Neural cell (in vitro differentiated cells): ENCODE measurements at regions not wholly inside any gene's neighbourhood (a gene's known extent, or its start where the extent isn't known, plus 50 kb on each side); places are given as distances from the start of the nearest gene placed in this dataset.
A peak's percentile ranks its signal among the peaks of the same experiment; 100 is the strongest.

Experiments used
- H2AFZ ChIP-seq: fragments of 200-600, 300-800 bp; sonication (generic), shearing (Covaris generic); 2 replicates; pipeline ENCODE4 v1.6.0; 2014; ENCODE audit warnings: low read depth, mild to moderate bottlenecking, antibody characterized with exemption, low read length, moderate library complexity
- H3F3A ChIP-seq: fragments of 200-600 bp; shearing (Covaris generic); 2 replicates; pipeline ENCODE4 v1.6.1; 2016; ENCODE audit warnings: mild to moderate bottlenecking, moderate library complexity, mixed read lengths, antibody characterized with exemption, low read length; ENCODE audit not compliant: insufficient read depth, poor library complexity, severe bottlenecking
- H3K27ac ChIP-seq: fragments of 200-600, 300-800 bp; sonication (generic), shearing (Covaris generic); 2 replicates; pipeline ENCODE4 v1.5.1; 2014; ENCODE audit warnings: mild to moderate bottlenecking, low read length, moderate library complexity
- H3K27me3 ChIP-seq: fragments of 300-800, 200-600 bp; sonication (generic), shearing (Covaris generic); 2 replicates; pipeline ENCODE4 v1.6.0; 2014; ENCODE audit warnings: mild to moderate bottlenecking, low read depth, low read length, moderate library complexity; ENCODE audit not compliant: insufficient read depth
- H3K36me3 ChIP-seq: fragments of 300-800, 200-600 bp; sonication (generic), shearing (Covaris generic); 2 replicates; pipeline ENCODE4 v1.5.1; 2014; ENCODE audit warnings: mild to moderate bottlenecking, antibody characterized with exemption, low read length, moderate library complexity; ENCODE audit not compliant: insufficient read depth
- H3K4me2 ChIP-seq: fragments of 300-800, 200-600 bp; sonication (generic), shearing (Covaris generic); 2 replicates; pipeline ENCODE4 v1.6.0; 2014; ENCODE audit warnings: mild to moderate bottlenecking, low read length
- H3K4me3 ChIP-seq: fragments of 300-800, 200-600 bp; sonication (generic), shearing (Covaris generic); 2 replicates; pipeline ENCODE4 v1.5.1; 2014; ENCODE audit warnings: mild to moderate bottlenecking, low read length, moderate library complexity
- H3K79me2 ChIP-seq: fragments of 200-600 bp; shearing (Covaris generic); replicated peaks from 2 replicates; pipeline ENCODE4 v1.6.0; 2014; ENCODE audit warnings: mild to moderate bottlenecking, low read length, moderate library complexity; ENCODE audit not compliant: insufficient read depth
- H3K9ac ChIP-seq: fragments of 300-800, 200-600 bp; sonication (generic), shearing (Covaris generic); 2 replicates; pipeline ENCODE4 v1.6.1; 2016; ENCODE audit warnings: mild to moderate bottlenecking, low read length, mixed read lengths
- H3K9me2 ChIP-seq: fragments of 200-600 bp; shearing (Covaris generic); 2 replicates; pipeline ENCODE4 v1.6.1; 2016; ENCODE audit warnings: mild to moderate bottlenecking, low read length, mixed read lengths; ENCODE audit not compliant: insufficient read depth
- H3K9me3 ChIP-seq: fragments of 200-600, 300-800 bp; sonication (generic), shearing (Covaris generic); 2 replicates; pipeline ENCODE4 v1.6.1; 2016; ENCODE audit warnings: mild to moderate bottlenecking, mixed run types, low read length, moderate library complexity, mixed read lengths
- H4K20me1 ChIP-seq: fragments of 200-600 bp; shearing (Covaris generic); 2 replicates; pipeline ENCODE4 v1.6.1; 2016; ENCODE audit warnings: mild to moderate bottlenecking, mixed run types; ENCODE audit not compliant: insufficient read depth
- EP300 ChIP-seq: fragments of 450-650 bp; conservative IDR thresholded peaks from 2 replicates; pipeline ENCODE4 v1.6.1; 2014; ENCODE audit warnings: antibody characterized with exemption, mild to moderate bottlenecking, moderate library complexity; ENCODE audit not compliant: poor library complexity, severe bottlenecking
- EZH2 ChIP-seq: fragments of 200-600, 300-800 bp; shearing (Covaris generic), sonication (generic); IDR thresholded peaks from 2 replicates; pipeline ENCODE4 v1.6.1; 2014; ENCODE audit warnings: antibody characterized with exemption, low read length, borderline replicate concordance, mild to moderate bottlenecking; ENCODE audit not compliant: insufficient read depth, poor library complexity, severe bottlenecking
- MXI1 ChIP-seq: fragments of 450-650 bp; conservative IDR thresholded peaks from 2 replicates; pipeline ENCODE4 v1.6.1; 2014; ENCODE audit warnings: antibody characterized with exemption, mild to moderate bottlenecking; ENCODE audit not compliant: poor library complexity, severe bottlenecking
- POLR2AphosphoS5 ChIP-seq: IDR thresholded peaks from 2 replicates; pipeline ENCODE4 v1.6.1; 2012
- RAD21 ChIP-seq: fragments of 450-650 bp; conservative IDR thresholded peaks from 2 replicates; pipeline ENCODE4 v1.6.1; 2014; ENCODE audit warnings: antibody characterized with exemption, mild to moderate bottlenecking, moderate library complexity
- SMC3 ChIP-seq: fragments of 450-650 bp; conservative IDR thresholded peaks from 2 replicates; pipeline ENCODE4 v1.6.1; 2014; ENCODE audit warnings: antibody characterized with exemption, mild to moderate bottlenecking, moderate library complexity; ENCODE audit not compliant: poor library complexity
- TAF1 ChIP-seq: IDR thresholded peaks from 2 replicates; pipeline ENCODE4 v1.6.1; 2012; ENCODE audit warnings: low read depth
- TF ChIP-seq, protein P1 (sequence below): IDR thresholded peaks from 2 replicates; pipeline ENCODE4 v1.6.1; 2012; ENCODE audit warnings: borderline replicate concordance
- TF ChIP-seq, protein P2 (sequence below): fragments of 450-650 bp; IDR thresholded peaks from 2 replicates; pipeline ENCODE4 v1.5.1; 2014; ENCODE audit warnings: antibody characterized with exemption, mild to moderate bottlenecking, moderate library complexity; ENCODE audit not compliant: poor library complexity, severe bottlenecking

DNA sequence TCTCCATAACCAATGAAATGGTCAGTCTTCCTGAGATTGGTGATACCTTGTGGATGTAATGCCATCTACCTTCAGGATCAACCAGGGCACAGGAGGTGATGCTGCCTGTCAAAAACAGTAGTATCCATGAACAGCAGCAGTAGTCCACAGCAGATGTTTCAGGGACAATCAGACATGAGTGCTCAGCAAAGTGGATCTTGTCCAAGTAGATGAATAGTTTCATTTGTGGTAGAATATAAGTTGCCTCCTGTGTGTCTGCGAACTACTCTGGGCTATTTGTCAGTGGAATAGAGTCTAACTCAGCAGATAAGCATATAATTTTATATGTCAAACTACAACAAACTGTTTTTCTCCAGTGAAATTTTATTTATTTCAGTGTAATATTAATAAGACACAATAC, 1860.1 kb upstream of the ACO1 start:
- no peak overlapping the region for H2AFZ ChIP-seq
- no peaks in the 10 kb centered on the region for H3K79me2 ChIP-seq
- no peaks in the 10 kb centered on the region for H3K9me3 ChIP-seq
- no peaks in the 10 kb centered on the region for H3F3A ChIP-seq
- H3K27me3 ChIP-seq = no peaks in the 10 kb centered on the region
- H3K9ac ChIP-seq = no peak overlapping the region
- H3K36me3 ChIP-seq = no peaks in the 10 kb centered on the region
- no peak overlapping the region for H3K27ac ChIP-seq
- H3K4me2 ChIP-seq = no peak overlapping the region
- TF ChIP-seq, protein P1, sequence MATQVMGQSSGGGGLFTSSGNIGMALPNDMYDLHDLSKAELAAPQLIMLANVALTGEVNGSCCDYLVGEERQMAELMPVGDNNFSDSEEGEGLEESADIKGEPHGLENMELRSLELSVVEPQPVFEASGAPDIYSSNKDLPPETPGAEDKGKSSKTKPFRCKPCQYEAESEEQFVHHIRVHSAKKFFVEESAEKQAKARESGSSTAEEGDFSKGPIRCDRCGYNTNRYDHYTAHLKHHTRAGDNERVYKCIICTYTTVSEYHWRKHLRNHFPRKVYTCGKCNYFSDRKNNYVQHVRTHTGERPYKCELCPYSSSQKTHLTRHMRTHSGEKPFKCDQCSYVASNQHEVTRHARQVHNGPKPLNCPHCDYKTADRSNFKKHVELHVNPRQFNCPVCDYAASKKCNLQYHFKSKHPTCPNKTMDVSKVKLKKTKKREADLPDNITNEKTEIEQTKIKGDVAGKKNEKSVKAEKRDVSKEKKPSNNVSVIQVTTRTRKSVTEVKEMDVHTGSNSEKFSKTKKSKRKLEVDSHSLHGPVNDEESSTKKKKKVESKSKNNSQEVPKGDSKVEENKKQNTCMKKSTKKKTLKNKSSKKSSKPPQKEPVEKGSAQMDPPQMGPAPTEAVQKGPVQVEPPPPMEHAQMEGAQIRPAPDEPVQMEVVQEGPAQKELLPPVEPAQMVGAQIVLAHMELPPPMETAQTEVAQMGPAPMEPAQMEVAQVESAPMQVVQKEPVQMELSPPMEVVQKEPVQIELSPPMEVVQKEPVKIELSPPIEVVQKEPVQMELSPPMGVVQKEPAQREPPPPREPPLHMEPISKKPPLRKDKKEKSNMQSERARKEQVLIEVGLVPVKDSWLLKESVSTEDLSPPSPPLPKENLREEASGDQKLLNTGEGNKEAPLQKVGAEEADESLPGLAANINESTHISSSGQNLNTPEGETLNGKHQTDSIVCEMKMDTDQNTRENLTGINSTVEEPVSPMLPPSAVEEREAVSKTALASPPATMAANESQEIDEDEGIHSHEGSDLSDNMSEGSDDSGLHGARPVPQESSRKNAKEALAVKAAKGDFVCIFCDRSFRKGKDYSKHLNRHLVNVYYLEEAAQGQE = no peak
- TF ChIP-seq TAF1 = no peak
- TF ChIP-seq POLR2AphosphoS5 = no peak
- no peak for TF ChIP-seq EP300
- TF ChIP-seq MXI1 = no peak
- no peak for TF ChIP-seq SMC3
- TF ChIP-seq, protein P2, sequence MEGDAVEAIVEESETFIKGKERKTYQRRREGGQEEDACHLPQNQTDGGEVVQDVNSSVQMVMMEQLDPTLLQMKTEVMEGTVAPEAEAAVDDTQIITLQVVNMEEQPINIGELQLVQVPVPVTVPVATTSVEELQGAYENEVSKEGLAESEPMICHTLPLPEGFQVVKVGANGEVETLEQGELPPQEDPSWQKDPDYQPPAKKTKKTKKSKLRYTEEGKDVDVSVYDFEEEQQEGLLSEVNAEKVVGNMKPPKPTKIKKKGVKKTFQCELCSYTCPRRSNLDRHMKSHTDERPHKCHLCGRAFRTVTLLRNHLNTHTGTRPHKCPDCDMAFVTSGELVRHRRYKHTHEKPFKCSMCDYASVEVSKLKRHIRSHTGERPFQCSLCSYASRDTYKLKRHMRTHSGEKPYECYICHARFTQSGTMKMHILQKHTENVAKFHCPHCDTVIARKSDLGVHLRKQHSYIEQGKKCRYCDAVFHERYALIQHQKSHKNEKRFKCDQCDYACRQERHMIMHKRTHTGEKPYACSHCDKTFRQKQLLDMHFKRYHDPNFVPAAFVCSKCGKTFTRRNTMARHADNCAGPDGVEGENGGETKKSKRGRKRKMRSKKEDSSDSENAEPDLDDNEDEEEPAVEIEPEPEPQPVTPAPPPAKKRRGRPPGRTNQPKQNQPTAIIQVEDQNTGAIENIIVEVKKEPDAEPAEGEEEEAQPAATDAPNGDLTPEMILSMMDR = no peak
- no peak for TF ChIP-seq EZH2
- TF ChIP-seq RAD21 = no peak
- H4K20me1 ChIP-seq = no peaks in the 10 kb centered on the region
- no peak overlapping the region for H3K4me3 ChIP-seq
- H3K9me2 ChIP-seq = no peaks in the 10 kb centered on the region

DNA sequence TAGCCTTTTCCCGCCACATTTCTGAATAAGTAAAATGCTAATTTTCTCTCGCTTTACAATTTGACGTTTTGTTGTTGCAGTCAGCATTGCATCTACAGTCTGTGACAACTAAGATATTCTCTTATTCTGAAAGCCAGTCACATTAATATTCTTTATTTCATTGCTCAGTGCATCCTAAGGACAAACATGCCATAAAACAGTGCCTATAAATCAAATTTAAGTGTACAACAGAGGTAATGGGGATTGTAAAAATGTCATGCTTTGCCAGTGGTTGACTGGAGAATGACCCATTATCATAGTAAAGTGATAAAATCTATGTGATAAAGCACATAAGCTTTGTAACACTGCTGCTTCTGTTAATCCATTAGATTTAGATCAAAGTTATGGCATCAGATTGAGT, 1850.0 kb upstream of the ACO1 start:
- no peaks in the 10 kb centered on the region for H3K27me3 ChIP-seq
- no peaks in the 10 kb centered on the region for H3F3A ChIP-seq
- no peak overlapping the region for H3K27ac ChIP-seq
- H3K36me3 ChIP-seq = no peaks in the 10 kb centered on the region
- H3K4me3 ChIP-seq = no peak overlapping the region
- H2AFZ ChIP-seq = no peak overlapping the region
- no peak overlapping the region for H3K9ac ChIP-seq
- no peaks in the 10 kb centered on the region for H3K9me2 ChIP-seq
- TF ChIP-seq POLR2AphosphoS5 (peak; percentile 75), RAD21 (no peak), EP300 (peak; percentile 69)
- TF ChIP-seq, protein P2 = no peak
- no peaks in the 10 kb centered on the region for H3K79me2 ChIP-seq
- no peaks in the 10 kb centered on the region for H4K20me1 ChIP-seq
- no peak overlapping the region for H3K4me2 ChIP-seq
- H3K9me3 ChIP-seq = peaks cover 7% of the 10 kb centered on the region
